KMS-11 (cell line): ENCODE measurements at regions not wholly inside any gene's neighbourhood (a gene's known extent, or its start where the extent isn't known, plus 50 kb on each side); places are given as distances from the start of the nearest gene placed in this dataset.

Source experiments
- H2AFZ ChIP-seq: fragments of 200-600 bp; sonication (generic); 2 replicates; pipeline ENCODE4 v1.6.1; 2016; ENCODE audit warnings: antibody characterized with exemption, mixed run types, low read depth
- H3K27ac ChIP-seq: fragments of 200-600 bp; sonication (generic); 2 replicates; pipeline ENCODE4 v1.6.1; 2016; ENCODE audit warnings: mild to moderate bottlenecking, mixed run types
- H3K27me3 ChIP-seq: fragments of 200-600 bp; sonication (generic); 2 replicates; pipeline ENCODE4 v1.6.1; 2017; ENCODE audit warnings: mild to moderate bottlenecking, low read depth, mixed run types, moderate library complexity; ENCODE audit not compliant: insufficient read depth
- H3K36me3 ChIP-seq: fragments of 200-600 bp; sonication (generic); 2 replicates; pipeline ENCODE4 v1.6.1; 2017; ENCODE audit warnings: mild to moderate bottlenecking, mixed run types; ENCODE audit not compliant: insufficient read depth
- H3K4me1 ChIP-seq: fragments of 200-600 bp; sonication (generic); 2 replicates; pipeline ENCODE4 v1.6.1; 2016; ENCODE audit warnings: mild to moderate bottlenecking, low read depth, mixed run types; ENCODE audit not compliant: poor library complexity, severe bottlenecking
- H3K4me2 ChIP-seq: fragments of 200-600 bp; sonication (generic); 2 replicates; pipeline ENCODE4 v1.7.0; 2016; ENCODE audit warnings: mild to moderate bottlenecking, mixed run types
- H3K4me3 ChIP-seq: fragments of 200-600 bp; sonication (generic); IDR thresholded peaks from 2 replicates; pipeline ENCODE4 v1.6.1; 2017; ENCODE audit warnings: low read depth, low read length, mixed read lengths; ENCODE audit not compliant: insufficient read depth
- H3K79me2 ChIP-seq: fragments of 200-600 bp; sonication (generic); 2 replicates; pipeline ENCODE4 v1.6.1; 2016; ENCODE audit warnings: low read depth, mixed run types; ENCODE audit not compliant: insufficient read depth
- H3K9ac ChIP-seq: fragments of 200-600 bp; sonication (generic); 2 replicates; pipeline ENCODE4 v1.6.1; 2016; ENCODE audit warnings: mild to moderate bottlenecking, mixed run types
- H4K20me1 ChIP-seq: fragments of 200-600 bp; sonication (generic); 2 replicates; pipeline ENCODE4 v1.6.1; 2016; ENCODE audit warnings: mild to moderate bottlenecking, mixed run types; ENCODE audit not compliant: insufficient read depth
- CTCF ChIP-seq: fragments of 200-600 bp; sonication (generic); conservative IDR thresholded peaks from 2 replicates; pipeline ENCODE4 v1.6.1; 2017; ENCODE audit warnings: low read depth, mild to moderate bottlenecking, antibody characterized with exemption, low read length, moderate library complexity, mixed read lengths

- H3K36me3 ChIP-seq = no peaks in the 10 kb centered on the region
- H3K27me3 ChIP-seq = no peaks in the 10 kb centered on the region
- H3K4me1 ChIP-seq = no peaks in the 10 kb centered on the region
- H4K20me1 ChIP-seq = no peaks in the 10 kb centered on the region
- H3K4me2 ChIP-seq = no peak overlapping the region
- H3K27ac ChIP-seq = no peak overlapping the region
- no peak for TF ChIP-seq CTCF
- no peak overlapping the region for H3K9ac ChIP-seq
- no peak overlapping the region for H3K4me3 ChIP-seq
- no peak overlapping the region for H2AFZ ChIP-seq
- H3K79me2 ChIP-seq = no peaks in the 10 kb centered on the region
Measured at GRCh38 chr13:78772933-78773332, 114.0 kb upstream of the OBI1 start.

GRCh38 chr13:78770601-78771000 is 111.6 kb upstream of the OBI1 start:
- Histone ChIP-seq H4K20me1 (no peaks in the 10 kb centered on the region), H3K27ac (no peak overlapping the region), H3K4me2 (no peak overlapping the region), H2AFZ (no peak overlapping the region), H3K36me3 (no peaks in the 10 kb centered on the region), H3K9ac (no peak overlapping the region), H3K4me1 (no peaks in the 10 kb centered on the region), H3K79me2 (no peaks in the 10 kb centered on the region), H3K4me3 (no peak overlapping the region), H3K27me3 (no peaks in the 10 kb centered on the region)
- no peak for TF ChIP-seq CTCF

GRCh38 chr13:78768950-78769349 is 110.0 kb upstream of the OBI1 start:
- H3K27me3 ChIP-seq = no peaks in the 10 kb centered on the region
- no peaks in the 10 kb centered on the region for H3K4me1 ChIP-seq
- H3K36me3 ChIP-seq = no peaks in the 10 kb centered on the region
- no peak overlapping the region for H3K27ac ChIP-seq
- H3K4me3 ChIP-seq = no peak overlapping the region
- no peak overlapping the region for H3K4me2 ChIP-seq
- H3K9ac ChIP-seq = no peak overlapping the region
- no peak overlapping the region for H2AFZ ChIP-seq
- H3K79me2 ChIP-seq = no peaks in the 10 kb centered on the region
- no peaks in the 10 kb centered on the region for H4K20me1 ChIP-seq
- no peak for TF ChIP-seq CTCF

GRCh38 chr13:78764665-78765064 is 105.7 kb upstream of the OBI1 start:
- Histone ChIP-seq H3K4me1 (no peaks in the 10 kb centered on the region), H3K9ac (no peak overlapping the region), H3K36me3 (no peaks in the 10 kb centered on the region), H3K4me3 (no peak overlapping the region), H4K20me1 (no peaks in the 10 kb centered on the region), H3K4me2 (no peak overlapping the region), H3K27me3 (no peaks in the 10 kb centered on the region), H3K27ac (no peak overlapping the region), H2AFZ (no peak overlapping the region), H3K79me2 (no peaks in the 10 kb centered on the region)
- TF ChIP-seq CTCF = no peak

- no peak for TF ChIP-seq CTCF
- H3K27ac ChIP-seq = no peak overlapping the region
Measured at GRCh38 chr13:78762825-78763224, 103.9 kb upstream of the OBI1 start.

More at GRCh38 chr13:78762825-78763224, 103.9 kb upstream of the OBI1 start:
- Histone ChIP-seq H3K4me3 (no peak overlapping the region), H3K36me3 (no peaks in the 10 kb centered on the region), H3K9ac (no peak overlapping the region), H2AFZ (no peak overlapping the region), H3K79me2 (no peaks in the 10 kb centered on the region), H3K4me1 (no peaks in the 10 kb centered on the region), H3K4me2 (no peak overlapping the region), H4K20me1 (no peaks in the 10 kb centered on the region), H3K27me3 (no peaks in the 10 kb centered on the region)
